HUES48 (cell line): ENCODE measurements at regions not wholly inside any gene's neighbourhood (a gene's known extent, or its start where the extent isn't known, plus 50 kb on each side); places are given as distances from the start of the nearest gene placed in this dataset.
A peak's percentile ranks its signal among the peaks of the same experiment; 100 is the strongest.

Experiments used
- H3K27ac ChIP-seq: one replicate; pipeline ENCODE4 v1.7.0; 2013; ENCODE audit warnings: low read depth, low read length, inconsistent platforms
- H3K27me3 ChIP-seq: 2 replicates; pipeline ENCODE4 v1.6.1; 2013; ENCODE audit warnings: mild to moderate bottlenecking, low read length; ENCODE audit not compliant: control insufficient read depth, insufficient read depth
- H3K36me3 ChIP-seq: 2 replicates; pipeline ENCODE4 v1.6.1; 2013; ENCODE audit warnings: low read length; ENCODE audit not compliant: control insufficient read depth, insufficient read depth
- H3K4me1 ChIP-seq: 2 replicates; pipeline ENCODE4 v1.6.1; 2013; ENCODE audit warnings: mild to moderate bottlenecking, low read length; ENCODE audit not compliant: control insufficient read depth, insufficient read depth
- H3K4me3 ChIP-seq: 2 replicates; pipeline ENCODE4 v1.5.1; 2013; ENCODE audit warnings: mild to moderate bottlenecking, low read depth, low read length
- H3K9ac ChIP-seq: 2 replicates; pipeline ENCODE4 v1.6.1; 2013; ENCODE audit warnings: mild to moderate bottlenecking, low read depth, low read length, moderate library complexity
- H3K9me3 ChIP-seq: 2 replicates; pipeline ENCODE4 v1.6.1; 2013; ENCODE audit warnings: low read length; ENCODE audit not compliant: control insufficient read depth, insufficient read depth

- Histone ChIP-seq H3K36me3 (no peaks in the 10 kb centered on the region), H3K27me3 (no peaks in the 10 kb centered on the region), H3K9ac (no peak overlapping the region), H3K27ac (peak overlapping the region; percentile 72), H3K4me3 (no peak overlapping the region), H3K4me1 (peaks cover 14% of the 10 kb centered on the region), H3K9me3 (no peaks in the 10 kb centered on the region)
These were observed 84.6 kb upstream of the PMFBP1 start for GRCh38 chr16:72256398-72257066.

- Histone ChIP-seq H3K27ac (no peak overlapping the region), H3K27me3 (no peaks in the 10 kb centered on the region), H3K36me3 (no peaks in the 10 kb centered on the region), H3K4me3 (no peak overlapping the region), H3K9ac (no peak overlapping the region), H3K4me1 (peaks cover 14% of the 10 kb centered on the region), H3K9me3 (no peaks in the 10 kb centered on the region)
These were observed 83.8 kb upstream of the PMFBP1 start for GRCh38 chr16:72255786-72256185.

GRCh38 chr16:72247821-72248253 lies 75.9 kb upstream of the PMFBP1 start:
- Histone ChIP-seq H3K4me3 (no peak overlapping the region), H3K27me3 (no peaks in the 10 kb centered on the region), H3K4me1 (no peaks in the 10 kb centered on the region), H3K36me3 (no peaks in the 10 kb centered on the region), H3K27ac (no peak overlapping the region), H3K9me3 (no peaks in the 10 kb centered on the region), H3K9ac (no peak overlapping the region)

GRCh38 chr16:72246423-72246822 lies 74.5 kb upstream of the PMFBP1 start:
- Histone ChIP-seq H3K4me3 (no peak overlapping the region), H3K9ac (no peak overlapping the region), H3K36me3 (no peaks in the 10 kb centered on the region), H3K27me3 (no peaks in the 10 kb centered on the region), H3K9me3 (no peaks in the 10 kb centered on the region), H3K4me1 (no peaks in the 10 kb centered on the region), H3K27ac (no peak overlapping the region)

- Histone ChIP-seq H3K9me3 (no peaks in the 10 kb centered on the region), H3K27me3 (no peaks in the 10 kb centered on the region), H3K9ac (no peak overlapping the region), H3K4me1 (no peaks in the 10 kb centered on the region), H3K36me3 (no peaks in the 10 kb centered on the region), H3K4me3 (no peak overlapping the region), H3K27ac (no peak overlapping the region)
These were observed 72.9 kb upstream of the PMFBP1 start for GRCh38 chr16:72244853-72245252.

GRCh38 chr16:72243621-72244020 lies 71.7 kb upstream of the PMFBP1 start:
- Histone ChIP-seq H3K4me3 (no peak overlapping the region), H3K27ac (no peak overlapping the region), H3K27me3 (no peaks in the 10 kb centered on the region), H3K36me3 (no peaks in the 10 kb centered on the region), H3K9ac (no peak overlapping the region), H3K9me3 (no peaks in the 10 kb centered on the region), H3K4me1 (no peaks in the 10 kb centered on the region)

- H3K4me1 ChIP-seq = no peaks in the 10 kb centered on the region
- H3K4me3 ChIP-seq = no peak overlapping the region
- no peak overlapping the region for H3K27ac ChIP-seq
- no peaks in the 10 kb centered on the region for H3K9me3 ChIP-seq
- H3K36me3 ChIP-seq = no peaks in the 10 kb centered on the region
- H3K27me3 ChIP-seq = no peaks in the 10 kb centered on the region
- no peak overlapping the region for H3K9ac ChIP-seq
These were observed 70.8 kb upstream of the PMFBP1 start for GRCh38 chr16:72242757-72243156.

GRCh38 chr16:72241930-72242329 lies 70.0 kb upstream of the PMFBP1 start:
- no peaks in the 10 kb centered on the region for H3K9me3 ChIP-seq
- H3K36me3 ChIP-seq = no peaks in the 10 kb centered on the region
- no peaks in the 10 kb centered on the region for H3K4me1 ChIP-seq
- no peaks in the 10 kb centered on the region for H3K27me3 ChIP-seq
- H3K4me3 ChIP-seq = no peak overlapping the region
- H3K27ac ChIP-seq = no peak overlapping the region
- H3K9ac ChIP-seq = no peak overlapping the region

GRCh38 chr16:72241008-72241407 lies 69.1 kb upstream of the PMFBP1 start:
- H3K4me3 ChIP-seq = no peak overlapping the region
- no peaks in the 10 kb centered on the region for H3K36me3 ChIP-seq
- no peaks in the 10 kb centered on the region for H3K4me1 ChIP-seq
- no peaks in the 10 kb centered on the region for H3K9me3 ChIP-seq
- H3K27ac ChIP-seq = no peak overlapping the region
- H3K27me3 ChIP-seq = no peaks in the 10 kb centered on the region
- H3K9ac ChIP-seq = no peak overlapping the region

- no peaks in the 10 kb centered on the region for H3K36me3 ChIP-seq
- no peak overlapping the region for H3K9ac ChIP-seq
- no peaks in the 10 kb centered on the region for H3K27me3 ChIP-seq
- no peak overlapping the region for H3K4me3 ChIP-seq
- H3K4me1 ChIP-seq = no peaks in the 10 kb centered on the region
- no peaks in the 10 kb centered on the region for H3K9me3 ChIP-seq
- H3K27ac ChIP-seq = no peak overlapping the region
These were observed 68.5 kb upstream of the PMFBP1 start for GRCh38 chr16:72240466-72240865.

GRCh38 chr16:72236866-72237265 lies 64.9 kb upstream of the PMFBP1 start:
- Histone ChIP-seq H3K27me3 (no peaks in the 10 kb centered on the region), H3K4me1 (no peaks in the 10 kb centered on the region), H3K36me3 (no peaks in the 10 kb centered on the region), H3K9me3 (no peaks in the 10 kb centered on the region), H3K27ac (no peak overlapping the region), H3K9ac (no peak overlapping the region), H3K4me3 (no peak overlapping the region)
